ENCODE measurements at regions not wholly inside any gene's neighbourhood (a gene's known extent, or its start where the extent isn't known, plus 50 kb on each side); places are given as distances from the start of the nearest gene placed in this dataset.
"Not testable (repeated sequence)": the region's sequence is repeated elsewhere in the genome, so short reads cannot be mapped to it uniquely, and the experiment has no call there.

DNA sequence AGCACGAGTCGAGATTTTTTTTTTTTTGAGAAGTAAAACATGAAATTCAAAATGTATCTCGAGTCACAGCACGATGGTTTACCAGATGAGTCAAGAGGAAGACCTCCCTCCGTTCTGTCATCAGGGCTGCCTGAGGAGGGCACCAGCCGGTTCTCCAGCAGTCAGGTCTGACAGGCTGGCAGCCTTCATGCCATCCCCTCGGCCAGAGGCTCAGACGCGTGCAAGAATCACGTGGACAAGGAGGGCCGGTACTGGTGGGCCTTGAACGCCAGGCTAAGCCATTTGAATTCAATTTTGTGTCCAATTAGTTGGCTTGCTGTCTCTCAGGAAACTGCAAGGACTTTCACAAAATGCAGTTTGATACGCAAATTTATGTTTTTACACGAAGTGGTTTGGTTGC lies 1412.2 kb downstream of the BRD1 start:
- Histone ChIP-seq H3K4me3 (ENCODE audit: low read length) (no peak overlapping the region), H3K4me1 (ENCODE audit: insufficient read depth, low read length) (no peaks in the 10 kb centered on the region), H3K36me3 (ENCODE audit: insufficient read depth, low read length) (no peaks in the 10 kb centered on the region), H3K27me3 (ENCODE audit: insufficient read depth, low read length) (peaks cover 4% of the 10 kb centered on the region), H3K9me3 (ENCODE audit: low read length) (no peaks in the 10 kb centered on the region), H2AFZ (ENCODE audit: low read depth, low read length) (no peak overlapping the region)

DNA sequence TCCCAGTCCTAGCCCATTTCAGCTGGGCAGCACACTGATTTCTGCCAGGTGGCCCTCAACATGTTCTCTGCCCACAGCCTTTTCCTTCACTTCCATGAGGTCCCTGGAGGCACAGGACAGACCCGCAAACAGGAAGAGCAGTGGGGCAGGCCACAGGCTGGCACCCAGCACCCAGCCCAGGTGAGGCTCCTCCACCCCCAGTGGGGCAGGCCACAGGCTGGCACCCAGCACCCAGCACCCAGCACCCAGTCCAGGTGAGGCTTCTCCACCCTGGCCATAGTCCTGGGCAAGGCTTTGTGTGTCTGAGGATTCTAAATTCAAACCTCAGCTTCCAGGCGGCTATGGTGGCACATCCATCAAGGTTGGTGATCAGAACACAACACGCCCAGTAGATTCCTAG lies 1413.0 kb downstream of the BRD1 start:
- no peak overlapping the region for H3K4me3 ChIP-seq (ENCODE audit: low read length)
- no peaks in the 10 kb centered on the region for H3K9me3 ChIP-seq (ENCODE audit: low read length)
- peaks cover 4% of the 10 kb centered on the region for H3K27me3 ChIP-seq (ENCODE audit: insufficient read depth, low read length)
- no peak overlapping the region for H2AFZ ChIP-seq (ENCODE audit: low read depth, low read length)
- H3K36me3 ChIP-seq (ENCODE audit: insufficient read depth, low read length) = no peaks in the 10 kb centered on the region
- H3K4me1 ChIP-seq (ENCODE audit: insufficient read depth, low read length) = no peaks in the 10 kb centered on the region

DNA sequence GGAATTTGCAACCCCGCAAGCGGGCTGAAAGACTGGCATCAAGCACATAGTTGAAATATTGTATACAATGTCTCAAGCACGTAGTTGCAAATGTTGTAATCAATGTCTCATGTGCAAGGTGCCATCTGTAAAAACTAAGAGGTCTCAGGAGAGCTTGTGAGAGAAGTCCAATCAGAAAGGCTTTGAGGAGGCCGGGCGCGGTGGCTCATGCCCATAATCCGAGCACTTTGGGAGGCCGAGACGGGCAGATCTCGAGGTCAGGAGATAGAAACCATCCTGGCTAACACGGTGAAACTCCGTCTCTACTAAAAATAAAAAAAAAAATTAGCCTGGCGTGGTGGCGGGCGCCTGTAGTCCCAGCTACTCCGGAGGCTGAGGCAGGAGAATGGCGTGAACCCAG lies 1414.7 kb downstream of the BRD1 start:
- not testable (repeated sequence) for H3K4me3 ChIP-seq (ENCODE audit: low read length); H3K4me1 ChIP-seq (ENCODE audit: insufficient read depth, low read length); H3K27me3 ChIP-seq (ENCODE audit: insufficient read depth, low read length); H2AFZ ChIP-seq (ENCODE audit: low read depth, low read length); H3K36me3 ChIP-seq (ENCODE audit: insufficient read depth, low read length); H3K9me3 ChIP-seq (ENCODE audit: low read length)

DNA sequence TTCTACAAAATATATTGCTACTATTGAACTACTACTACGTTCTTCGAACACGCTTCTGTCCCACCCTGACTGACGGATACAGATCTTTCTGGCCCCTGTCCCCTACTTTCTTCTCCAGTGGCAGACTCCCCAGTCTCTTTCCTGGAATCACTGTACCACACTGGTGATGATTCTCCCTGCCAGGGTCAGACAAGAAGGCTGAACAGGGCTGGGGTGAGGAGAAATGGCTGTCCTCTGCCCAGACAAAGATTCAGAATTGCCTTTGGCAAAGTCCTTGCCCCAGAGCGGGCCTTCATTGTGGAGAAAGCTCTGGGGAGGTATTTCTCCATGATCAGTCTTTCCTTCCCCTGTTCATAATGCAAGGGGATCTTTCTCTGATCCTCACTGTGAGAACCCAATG lies 1417.1 kb downstream of the BRD1 start:
- Histone ChIP-seq H3K4me1 (ENCODE audit: insufficient read depth, low read length) (no peaks in the 10 kb centered on the region), H3K27me3 (ENCODE audit: insufficient read depth, low read length) (no peaks in the 10 kb centered on the region), H3K9me3 (ENCODE audit: low read length) (no peaks in the 10 kb centered on the region), H2AFZ (ENCODE audit: low read depth, low read length) (no peak overlapping the region), H3K4me3 (ENCODE audit: low read length) (no peak overlapping the region), H3K36me3 (ENCODE audit: insufficient read depth, low read length) (no peaks in the 10 kb centered on the region)

DNA sequence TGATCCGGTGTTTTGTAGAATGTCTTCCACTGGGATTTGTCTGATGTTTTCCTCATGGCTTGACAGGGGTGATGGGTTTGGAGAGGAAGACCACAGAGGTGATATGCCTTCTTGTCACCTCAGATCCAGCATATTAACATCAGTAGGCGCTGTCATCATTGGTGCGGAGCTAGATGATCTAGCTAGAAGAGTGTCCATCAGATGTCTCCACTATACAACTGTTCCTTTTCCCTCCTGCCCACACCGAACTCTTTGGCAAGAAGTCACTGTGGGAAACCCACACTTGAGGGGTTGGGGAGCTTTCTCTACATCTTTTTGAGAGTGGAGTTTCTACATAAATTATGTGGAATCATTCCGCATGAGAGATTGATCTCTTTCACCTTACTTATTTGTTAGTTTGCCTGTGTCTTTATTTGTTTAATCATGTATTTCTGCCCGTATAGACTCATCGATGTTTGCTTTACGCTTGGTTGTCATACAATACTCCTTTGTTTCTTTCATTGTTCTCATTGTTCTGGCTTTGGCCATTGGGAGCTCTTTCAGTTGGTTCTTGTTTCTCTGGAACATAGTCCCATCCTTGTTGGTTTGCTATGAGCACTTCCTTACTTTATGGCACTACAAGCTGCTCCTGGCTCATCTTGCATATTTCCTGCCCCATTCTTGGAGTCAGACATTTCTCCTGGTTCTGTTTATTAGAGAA lies 1420.3 kb downstream of the BRD1 start:
- Histone ChIP-seq H2AFZ (ENCODE audit: low read depth, low read length) (no peak overlapping the region), H3K4me3 (ENCODE audit: low read length) (no peak overlapping the region), H3K9me3 (ENCODE audit: low read length) (no peaks in the 10 kb centered on the region), H3K4me1 (ENCODE audit: insufficient read depth, low read length) (no peaks in the 10 kb centered on the region), H3K27me3 (ENCODE audit: insufficient read depth, low read length) (no peaks in the 10 kb centered on the region), H3K36me3 (ENCODE audit: insufficient read depth, low read length) (no peaks in the 10 kb centered on the region)

DNA sequence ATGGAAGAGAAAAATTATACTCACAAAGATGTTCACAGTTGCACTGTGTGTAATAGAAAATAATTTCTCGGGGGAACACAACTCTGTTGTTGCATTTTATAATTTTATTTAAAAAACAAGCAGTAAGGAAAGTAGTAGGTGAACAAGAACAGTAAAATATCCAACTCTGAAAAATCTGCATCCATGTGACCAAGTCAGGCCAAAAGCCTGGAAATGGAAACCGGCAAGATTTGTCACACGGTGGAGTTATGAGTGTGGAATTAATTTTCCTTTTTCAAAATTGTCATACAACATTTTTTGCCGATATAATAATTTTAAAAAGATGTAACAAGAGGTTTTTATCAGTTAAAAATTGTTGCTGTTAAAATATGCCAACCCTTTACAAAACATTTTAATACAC lies 1421.5 kb downstream of the BRD1 start:
- H3K36me3 ChIP-seq (ENCODE audit: insufficient read depth, low read length) = no peaks in the 10 kb centered on the region

DNA sequence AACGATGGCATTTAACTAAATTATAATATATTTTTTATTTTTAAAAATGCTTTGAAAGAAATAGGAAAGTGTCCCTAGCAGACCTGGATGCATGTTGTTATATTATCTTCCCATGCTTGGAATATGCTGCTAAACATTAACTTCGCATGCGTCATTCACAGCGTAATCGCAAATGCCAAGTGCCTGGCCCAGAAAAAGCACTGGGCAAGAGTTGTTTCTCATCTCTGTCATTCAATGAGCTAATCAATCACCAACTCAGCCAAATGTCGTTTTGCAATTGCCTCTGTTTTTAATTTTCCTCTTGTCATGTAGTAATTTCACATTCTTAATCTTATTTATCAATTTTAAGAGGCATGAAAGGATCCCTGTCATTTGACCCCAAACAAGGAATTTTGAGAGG lies 1421.9 kb downstream of the BRD1 start:
- Histone ChIP-seq H3K27me3 (ENCODE audit: insufficient read depth, low read length) (no peaks in the 10 kb centered on the region), H3K36me3 (ENCODE audit: insufficient read depth, low read length) (no peaks in the 10 kb centered on the region), H3K4me3 (ENCODE audit: low read length) (no peak overlapping the region), H2AFZ (ENCODE audit: low read depth, low read length) (no peak overlapping the region), H3K4me1 (ENCODE audit: insufficient read depth, low read length) (no peaks in the 10 kb centered on the region), H3K9me3 (ENCODE audit: low read length) (no peaks in the 10 kb centered on the region)

More for the DNA sequence above, 1421.5 kb downstream of the BRD1 start:
- H3K4me1 ChIP-seq (ENCODE audit: insufficient read depth, low read length) = no peaks in the 10 kb centered on the region
- H3K9me3 ChIP-seq (ENCODE audit: low read length) = no peaks in the 10 kb centered on the region
- H3K4me3 ChIP-seq (ENCODE audit: low read length) = no peak overlapping the region
- H3K27me3 ChIP-seq (ENCODE audit: insufficient read depth, low read length) = no peaks in the 10 kb centered on the region
- H2AFZ ChIP-seq (ENCODE audit: low read depth, low read length) = no peak overlapping the region

DNA sequence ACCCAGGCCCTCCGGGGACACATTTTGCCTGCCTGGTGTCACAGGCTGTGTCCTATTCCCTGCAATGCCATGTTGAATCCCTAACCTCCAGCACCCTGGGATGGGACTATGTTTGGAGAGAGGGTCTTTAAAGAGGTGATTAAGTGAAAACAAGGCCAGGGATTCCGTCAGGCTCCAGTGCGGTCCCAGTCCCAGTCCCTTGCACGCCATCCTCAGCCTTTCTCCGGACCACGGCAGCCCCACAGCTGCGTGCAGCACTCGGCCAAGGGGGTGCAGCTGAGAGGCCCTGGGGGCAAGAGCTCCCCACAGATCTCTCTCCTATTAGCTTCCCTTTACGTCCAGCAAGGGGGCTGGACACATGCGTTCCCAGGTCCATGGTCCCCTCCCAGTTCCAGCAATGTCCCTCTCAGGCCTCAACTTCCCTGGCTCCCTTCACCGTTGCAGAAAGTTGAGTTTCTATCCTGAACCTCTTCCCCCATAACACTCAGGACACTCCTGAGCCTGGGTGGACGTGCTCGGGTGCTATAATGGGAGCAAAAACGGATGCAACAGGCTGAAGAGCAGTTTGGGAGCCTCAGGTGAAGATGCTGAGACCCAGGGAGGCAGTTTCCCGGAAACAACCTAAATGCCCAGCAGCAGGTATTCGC lies 1422.7 kb downstream of the BRD1 start:
- H2AFZ ChIP-seq (ENCODE audit: low read depth, low read length) = no peak overlapping the region
- no peak overlapping the region for H3K4me3 ChIP-seq (ENCODE audit: low read length)
- H3K27me3 ChIP-seq (ENCODE audit: insufficient read depth, low read length) = no peaks in the 10 kb centered on the region
- H3K4me1 ChIP-seq (ENCODE audit: insufficient read depth, low read length) = no peaks in the 10 kb centered on the region
- H3K9me3 ChIP-seq (ENCODE audit: low read length) = no peaks in the 10 kb centered on the region
- H3K36me3 ChIP-seq (ENCODE audit: insufficient read depth, low read length) = no peaks in the 10 kb centered on the region

DNA sequence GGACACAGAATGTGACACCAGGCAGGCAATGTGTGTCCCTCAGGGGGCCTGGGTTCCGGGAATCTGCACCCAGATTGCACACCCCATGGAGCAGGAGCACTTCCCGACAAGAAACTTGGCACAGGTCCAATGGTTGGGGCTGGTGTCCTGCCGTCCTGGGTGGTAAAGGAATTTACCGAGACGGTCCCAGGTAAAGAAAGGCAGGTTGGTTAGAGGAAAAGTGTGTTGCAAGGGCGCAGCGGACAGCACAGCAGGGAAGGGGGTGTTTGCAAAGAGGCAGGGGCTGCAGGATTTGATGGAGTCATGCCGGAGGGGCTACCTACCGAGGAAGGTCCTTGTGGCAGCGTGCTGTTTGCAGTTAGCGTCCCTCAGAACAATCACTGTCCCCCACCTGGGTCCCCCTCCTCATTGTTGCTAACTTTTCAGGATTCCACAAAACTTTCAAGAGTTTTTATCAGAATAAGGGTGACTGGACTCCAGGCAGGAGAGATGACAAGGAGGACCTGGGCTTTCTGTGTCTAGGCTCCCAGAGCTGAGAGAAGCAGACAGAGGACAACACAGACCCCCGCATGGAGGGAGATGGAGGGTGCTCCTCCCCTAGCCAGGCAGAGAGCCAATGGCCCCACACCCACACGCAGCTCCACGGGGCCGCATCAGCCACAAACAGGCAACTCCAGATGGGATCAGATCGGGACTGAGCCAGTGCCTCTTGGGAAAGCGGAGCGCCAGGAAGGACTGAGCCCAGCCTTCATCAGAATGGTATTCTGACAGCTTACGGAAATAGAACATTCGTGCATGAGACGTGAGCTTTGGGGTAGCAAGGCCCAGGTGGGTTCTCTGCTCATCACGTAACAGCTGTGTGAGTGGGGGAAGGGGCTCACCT lies 1423.9 kb downstream of the BRD1 start:
- no peaks in the 10 kb centered on the region for H3K4me1 ChIP-seq (ENCODE audit: insufficient read depth, low read length)
- no peaks in the 10 kb centered on the region for H3K27me3 ChIP-seq (ENCODE audit: insufficient read depth, low read length)
- H2AFZ ChIP-seq (ENCODE audit: low read depth, low read length) = no peak overlapping the region
- no peaks in the 10 kb centered on the region for H3K9me3 ChIP-seq (ENCODE audit: low read length)
- no peaks in the 10 kb centered on the region for H3K36me3 ChIP-seq (ENCODE audit: insufficient read depth, low read length)
- H3K4me3 ChIP-seq (ENCODE audit: low read length) = no peak overlapping the region

DNA sequence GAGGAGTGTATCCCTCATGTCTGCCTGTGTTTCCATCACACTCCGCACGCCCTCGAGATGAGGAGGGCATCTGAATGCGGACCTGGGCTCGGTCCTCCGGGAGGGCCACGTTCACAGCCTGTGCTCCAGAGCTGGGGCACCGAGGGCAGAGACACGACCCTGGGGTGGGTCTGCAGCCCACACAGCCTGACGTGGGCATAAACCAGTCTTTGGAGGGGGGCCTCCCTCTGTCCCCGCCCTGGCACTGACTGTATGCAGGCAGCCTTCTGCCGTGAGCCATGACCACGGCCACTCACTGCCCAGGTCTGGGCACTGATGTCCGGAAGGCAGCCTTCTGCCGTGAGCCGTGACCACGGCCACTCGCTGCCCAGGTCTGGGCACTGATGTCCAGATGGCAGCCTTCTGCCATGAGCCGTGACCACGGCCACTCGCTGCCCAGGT lies 1425.1 kb downstream of the BRD1 start:
- no peaks in the 10 kb centered on the region for H3K36me3 ChIP-seq (ENCODE audit: insufficient read depth, low read length)

DNA sequence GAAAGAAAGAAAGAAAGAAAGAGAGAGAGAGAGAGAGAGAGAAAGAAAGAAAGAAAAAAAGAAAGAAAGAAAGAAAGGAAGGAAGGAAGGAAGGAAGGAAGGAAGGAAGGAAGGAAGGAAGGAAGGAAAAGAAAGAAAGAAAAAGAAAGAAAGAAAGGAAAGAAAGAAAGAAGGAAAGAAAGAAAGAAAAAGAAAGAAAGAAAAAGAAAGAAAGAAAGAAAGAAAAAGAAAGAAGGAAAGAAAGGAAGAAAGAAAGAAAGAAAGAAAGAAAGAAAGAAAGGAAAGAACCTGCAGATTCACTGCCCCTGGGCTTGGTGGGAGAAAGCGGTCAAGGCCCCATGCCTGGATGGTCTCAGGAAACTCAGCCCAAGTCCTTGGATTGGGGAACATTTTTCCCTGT lies 1426.2 kb downstream of the BRD1 start:
- H3K27me3 ChIP-seq (ENCODE audit: insufficient read depth, low read length); H3K4me3 ChIP-seq (ENCODE audit: low read length); H3K9me3 ChIP-seq (ENCODE audit: low read length); H3K4me1 ChIP-seq (ENCODE audit: insufficient read depth, low read length); H2AFZ ChIP-seq (ENCODE audit: low read depth, low read length); H3K36me3 ChIP-seq (ENCODE audit: insufficient read depth, low read length): not testable (repeated sequence)

More for the DNA sequence above, 1425.1 kb downstream of the BRD1 start:
- Histone ChIP-seq H3K4me1 (ENCODE audit: insufficient read depth, low read length) (no peaks in the 10 kb centered on the region), H3K4me3 (ENCODE audit: low read length) (no peak overlapping the region), H3K9me3 (ENCODE audit: low read length) (no peaks in the 10 kb centered on the region), H2AFZ (ENCODE audit: low read depth, low read length) (no peak overlapping the region), H3K27me3 (ENCODE audit: insufficient read depth, low read length) (no peaks in the 10 kb centered on the region)

DNA sequence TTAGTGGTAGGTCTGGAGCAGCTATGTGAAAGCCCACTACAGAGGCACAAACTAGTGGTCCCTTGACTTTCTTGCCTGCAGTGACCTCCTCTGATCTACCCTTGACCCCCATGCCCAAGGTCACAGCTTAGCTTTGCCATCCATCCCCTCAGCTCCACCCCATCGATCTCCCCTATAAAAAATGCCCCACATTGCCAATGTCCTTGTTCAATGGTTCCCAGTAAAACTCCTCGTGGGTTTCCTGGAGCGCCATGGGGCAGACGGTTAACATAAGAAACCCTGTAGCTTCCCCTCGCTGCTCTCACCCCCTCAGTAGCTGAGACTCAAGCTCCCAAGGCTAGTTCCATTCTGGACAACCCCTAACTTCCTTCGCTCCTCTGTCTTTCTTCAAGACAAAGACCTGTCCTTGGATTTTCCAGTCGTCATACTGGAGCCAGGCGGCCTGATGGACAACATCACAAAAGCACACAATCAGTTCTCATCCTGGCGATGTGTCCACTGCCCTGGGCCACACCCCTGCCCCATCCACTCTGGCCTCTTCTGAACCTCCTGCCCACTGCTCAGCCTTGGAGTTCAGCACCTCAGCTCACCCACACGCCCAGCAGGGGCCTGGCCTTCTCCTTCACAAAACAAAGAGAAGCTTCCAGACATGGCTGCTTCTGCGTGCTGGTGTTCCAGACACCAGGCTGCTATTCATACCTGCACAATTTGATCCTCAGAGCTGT lies 1429.3 kb downstream of the BRD1 start:
- no peaks in the 10 kb centered on the region for H3K36me3 ChIP-seq (ENCODE audit: insufficient read depth, low read length)
- H3K9me3 ChIP-seq (ENCODE audit: low read length) = no peaks in the 10 kb centered on the region
- no peak overlapping the region for H2AFZ ChIP-seq (ENCODE audit: low read depth, low read length)
- no peaks in the 10 kb centered on the region for H3K4me1 ChIP-seq (ENCODE audit: insufficient read depth, low read length)
- no peaks in the 10 kb centered on the region for H3K27me3 ChIP-seq (ENCODE audit: insufficient read depth, low read length)
- H3K4me3 ChIP-seq (ENCODE audit: low read length) = no peak overlapping the region

Measured in neuron (in vitro differentiated cells).